Panc1 (cell line): ENCODE measurements at regions not wholly inside any gene's neighbourhood (a gene's known extent, or its start where the extent isn't known, plus 50 kb on each side); places are given as distances from the start of the nearest gene placed in this dataset.

Experiments
- ATAC-seq: fragments of 200-7000 bp; cut with Tn5 transposase; 2 replicates; pipeline ENCODE4 v1.9.1; 2020; ENCODE audit warnings: mild to moderate bottlenecking, moderate library complexity
- BruUV-seq: library from RNA; stranded (reverse); fragments of 400-500 nt; replicated peaks from 2 replicates; lab custom pipeline; 2021; lab: Mats Ljungman, UMichigan
- CTCF ChIA-PET: fragments of 300-600 bp; sonication (Branson Sonifier 250); formaldehyde crosslinking; loops from one replicate; lab custom pipeline; 2022; ENCODE audit warnings: antibody characterized with exemption; lab: Charles Lee
- POLR2A ChIA-PET: fragments of 300-600 bp; sonication (Branson Sonifier 250); formaldehyde crosslinking; loops from one replicate; lab custom pipeline; 2022; ENCODE audit warnings: antibody characterized with exemption; lab: Charles Lee
- DNase-seq: peaks from one replicate; pipeline ENCODE4 v3.0.0-alpha.2; 2010; ENCODE audit warnings: low read depth, low spot score
- H3K27ac ChIP-seq: 2 replicates; pipeline ENCODE4 v1.5.1; 2011; ENCODE audit warnings: mild to moderate bottlenecking, low read length, inconsistent platforms
- H3K27me3 ChIP-seq: fragments of 200-500 bp; sonication (Bioruptor generic); 2 replicates; pipeline ENCODE4 v1.6.0; 2014; ENCODE audit warnings: low read length, inconsistent platforms; ENCODE audit not compliant: control insufficient read depth, insufficient read depth
- H3K36me3 ChIP-seq: fragments of 200-500 bp; sonication (Bioruptor generic); 2 replicates; pipeline ENCODE4 v1.5.1; 2014; ENCODE audit warnings: inconsistent platforms, mild to moderate bottlenecking, low read length, moderate library complexity; ENCODE audit not compliant: control insufficient read depth, insufficient read depth
- H3K4me1 ChIP-seq: 2 replicates; pipeline ENCODE4 v1.5.1; 2011; ENCODE audit warnings: inconsistent platforms, mild to moderate bottlenecking, low read length, moderate library complexity; ENCODE audit not compliant: control insufficient read depth, insufficient read depth
- H3K4me3 ChIP-seq, 2 experiments: 2 replicates each; pipeline ENCODE4 v1.5.1; 2011 to 2012; ENCODE audit warnings: low read depth in 2 of 2, low read length in 2 of 2, mild to moderate bottlenecking in 2 of 2, inconsistent platforms in 1 of 2, moderate library complexity in 1 of 2
- H3K9me3 ChIP-seq: fragments of 200-500 bp; sonication (Bioruptor generic); 2 replicates; pipeline ENCODE4 v1.5.1; 2014; ENCODE audit warnings: low read depth, mild to moderate bottlenecking, inconsistent platforms, low read length, moderate library complexity; ENCODE audit not compliant: control insufficient read depth, insufficient read depth
- CTCF ChIP-seq: fragments of 450-650 bp; IDR thresholded peaks from 2 replicates; pipeline ENCODE4 v1.5.1; 2017; ENCODE audit warnings: mild to moderate bottlenecking
- POLR2AphosphoS5 ChIP-seq: IDR thresholded peaks from 2 replicates; pipeline ENCODE4 v1.6.1; 2012; ENCODE audit warnings: mild to moderate bottlenecking, low read depth, low read length, moderate library complexity
- REST ChIP-seq, 2 experiments: IDR thresholded peaks; 2 replicates each; pipeline ENCODE4 v1.6.1; 2011 to 2012; ENCODE audit warnings: low read depth in 2 of 2, control low read depth in 1 of 2, low read length in 1 of 2, mild to moderate bottlenecking in 1 of 2, moderate library complexity in 1 of 2; ENCODE audit not compliant: insufficient read depth in 1 of 2
- SIN3A ChIP-seq: IDR thresholded peaks from 2 replicates; pipeline ENCODE4 v1.6.1; 2012; ENCODE audit warnings: low read depth, mild to moderate bottlenecking, low read length, moderate library complexity, borderline replicate concordance; ENCODE audit not compliant: insufficient read depth
- TCF7L2 ChIP-seq: IDR thresholded peaks from 2 replicates; pipeline ENCODE4 v1.6.1; 2011; ENCODE audit warnings: mild to moderate bottlenecking, low read depth, low read length, inconsistent platforms
- in situ Hi-C: cut with HindIII; loops from 2 replicates; pipeline ENCODE4 v1.10.0; 2016; ENCODE audit warnings: low sequenced_read_pairs, low pct_unique_long_range_greater_than_20kb
- intact Hi-C: fragments of 100-400 bp; cut with micrococcal nuclease; formaldehyde crosslinking; loops from one replicate; pipeline ENCODE4 v1.10.0; 2022; ENCODE audit not compliant: unreplicated experiment

- Histone ChIP-seq H3K27me3 (peaks cover 2% of the 10 kb centered on the region; the same call in 1 of the 2 replicates), H3K9me3 (no peaks in the 10 kb centered on the region), H3K4me3 (peak overlapping the region in 1 of 2 experiments; percentile 10; a peak in 1 of 4 replicates), H3K4me1 (no peaks in the 10 kb centered on the region), H3K36me3 (no peaks in the 10 kb centered on the region), H3K27ac (no peak overlapping the region)
- no TSS peak for BruUV-seq
- ATAC-seq (no peak), DNase-seq (no peak)
- POLR2A ChIA-PET = no interaction called here
- CTCF ChIA-PET = no interaction called here
- in situ Hi-C loops (no loop called here), intact Hi-C loops (no loop called here)
- TF ChIP-seq CTCF (no peak), POLR2AphosphoS5 (no peak), REST (IDR thresholded peaks at IDR 0.05; ENCODE audit: insufficient read depth in 1 of 2, low read depth in 2 of 2, low read length in 1 of 2) (no peak), SIN3A (no peak), TCF7L2 (no peak)
Measured at GRCh38 chr3:117399311-117400078, 689.9 kb downstream of the TUSC7 start.

DNA sequence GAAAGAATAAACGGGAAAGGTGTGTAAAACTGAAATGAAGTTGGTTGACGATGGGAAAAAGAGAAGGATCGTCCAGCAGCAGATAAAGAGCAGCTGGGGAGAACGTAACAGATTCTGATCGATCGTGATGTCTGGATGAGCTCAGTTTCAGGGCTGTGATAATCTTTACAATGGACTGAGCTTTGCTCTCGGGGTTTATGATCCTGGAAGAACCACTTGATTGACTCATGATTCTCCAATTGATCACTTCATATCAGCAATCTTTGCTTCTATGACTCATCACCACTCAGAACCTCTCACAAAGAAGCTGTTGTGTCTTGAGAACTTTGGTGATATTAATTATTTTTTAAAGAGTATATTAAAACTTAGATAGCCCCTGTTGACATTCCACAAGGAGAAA lies 690.7 kb downstream of the TUSC7 start:
- intact Hi-C loops (no loop called here), in situ Hi-C loops (no loop called here)
- TF ChIP-seq CTCF = no peak
- TF ChIP-seq TCF7L2 = no peak
- TF ChIP-seq SIN3A = no peak
- no peak for TF ChIP-seq POLR2AphosphoS5
- no peak for TF ChIP-seq REST (IDR thresholded peaks at IDR 0.05; ENCODE audit: insufficient read depth in 1 of 2, low read depth in 2 of 2, low read length in 1 of 2)
- Histone ChIP-seq H3K4me1 (no peaks in the 10 kb centered on the region), H3K4me3 (no peak overlapping the region), H3K36me3 (no peaks in the 10 kb centered on the region), H3K9me3 (no peaks in the 10 kb centered on the region), H3K27ac (no peak overlapping the region), H3K27me3 (peaks cover 2% of the 10 kb centered on the region; the same call in 1 of the 2 replicates)
- CTCF ChIA-PET = no interaction called here
- no TSS peak for BruUV-seq
- ATAC-seq (no peak), DNase-seq (no peak)
- POLR2A ChIA-PET = no interaction called here
